H1 (cell line): ENCODE measurements at regions not wholly inside any gene's neighbourhood (a gene's known extent, or its start where the extent isn't known, plus 50 kb on each side); places are given as distances from the start of the nearest gene placed in this dataset.

Experiments used
- CTCF ChIA-PET: fragments of 300-600 bp; sonication (Branson Sonifier 250); formaldehyde crosslinking; loops from one replicate; lab custom pipeline; 2021; ENCODE audit not compliant: partially characterized antibody; lab: Charles Lee
- POLR2A ChIA-PET: fragments of 300-600 bp; sonication (Branson Sonifier 250); formaldehyde crosslinking; loops from one replicate; lab custom pipeline; 2021; ENCODE audit warnings: inconsistent platforms; ENCODE audit not compliant: partially characterized antibody; lab: Charles Lee
- DNase-seq, 2 experiments: peaks; one replicate each; pipeline versions ENCODE4 v3.0.0 to v3.0.0-alpha.2; 2010 to 2022; ENCODE audit warnings: low spot score in 2 of 2, low read depth in 1 of 2, mixed read lengths in 1 of 2
- FAIRE-seq: peaks from 2 replicates; lab custom pipeline; 2011; peaks lifted over from hg19 to GRCh38; lab: Jason Lieb, UNC
- H2AFZ ChIP-seq: 2 replicates; pipeline ENCODE4 v1.8.1; 2012; ENCODE audit warnings: low read length, inconsistent platforms
- H2AK5ac ChIP-seq: 2 replicates; pipeline ENCODE4 v1.6.1; 2013; ENCODE audit warnings: low read depth, low read length
- H2BK120ac ChIP-seq: replicated peaks from 2 replicates; pipeline ENCODE3; 2013; ENCODE audit warnings: low read depth, low read length, inconsistent platforms
- H2BK12ac ChIP-seq: 2 replicates; pipeline ENCODE4 v1.6.1; 2013; ENCODE audit warnings: low read depth, low read length
- H2BK15ac ChIP-seq: 2 replicates; pipeline ENCODE4 v1.6.1; 2013; ENCODE audit warnings: low read length
- H2BK20ac ChIP-seq: 2 replicates; pipeline ENCODE4 v1.6.1; 2013; ENCODE audit warnings: low read length
- H2BK5ac ChIP-seq: 2 replicates; pipeline ENCODE4 v1.6.1; 2013; ENCODE audit warnings: low read depth, low read length
- H3K14ac ChIP-seq: 2 replicates; pipeline ENCODE4 v1.6.1; 2013; ENCODE audit warnings: inconsistent platforms; ENCODE audit not compliant: insufficient read length
- H3K18ac ChIP-seq: 2 replicates; pipeline ENCODE4 v1.6.1; 2013; ENCODE audit warnings: low read length; ENCODE audit errors: extremely low read depth
- H3K23ac ChIP-seq: 2 replicates; pipeline ENCODE4 v1.6.1; 2013; ENCODE audit warnings: inconsistent platforms; ENCODE audit not compliant: insufficient read length
- H3K23me2 ChIP-seq: 2 replicates; pipeline ENCODE4 v1.6.1; 2013; ENCODE audit warnings: low read depth, low read length
- H3K27ac ChIP-seq: 2 replicates; pipeline ENCODE4 v1.6.1; 2011; ENCODE audit warnings: low read depth, low read length, inconsistent platforms
- H3K27me3 ChIP-seq, 4 experiments: replicated peaks in 1 of 4; 1 replicate in 1 of 4; 2 replicates in 3 of 4; pipeline versions ENCODE4 v1.6.1 to v1.8.1; 2011 to 2013; ENCODE audit warnings: low read length in 3 of 4, mild to moderate bottlenecking in 3 of 4, inconsistent platforms in 2 of 4, mixed read lengths in 2 of 4, moderate library complexity in 1 of 4; ENCODE audit not compliant: control insufficient read depth in 3 of 4, insufficient read depth in 3 of 4; ENCODE audit errors: extremely low read depth in 1 of 4
- H3K36me3 ChIP-seq, 4 experiments: 2 replicates each; pipeline versions ENCODE4 v1.6.1 to v1.8.1; 2011 to 2013; ENCODE audit warnings: mild to moderate bottlenecking in 4 of 4, low read length in 3 of 4, moderate library complexity in 2 of 4, control low read depth in 1 of 4, inconsistent platforms in 1 of 4; ENCODE audit not compliant: insufficient read depth in 4 of 4, control insufficient read depth in 2 of 4
- H3K4ac ChIP-seq: replicated peaks from 2 replicates; pipeline ENCODE3; 2013; ENCODE audit warnings: low read length, low read depth, mixed read lengths, inconsistent platforms; ENCODE audit not compliant: insufficient read length
- H3K4me1 ChIP-seq, 4 experiments: replicated peaks in 1 of 4; 1 replicate in 1 of 4; 2 replicates in 3 of 4; pipeline versions ENCODE4 v1.6.1 to v1.8.1; 2011 to 2013; ENCODE audit warnings: low read length in 3 of 4, inconsistent platforms in 2 of 4, mixed read lengths in 1 of 4; ENCODE audit not compliant: insufficient read depth in 4 of 4, control insufficient read depth in 3 of 4
- H3K4me2 ChIP-seq, 2 experiments: 2 replicates each; pipeline versions ENCODE4 v1.6.1 to v1.8.1; 2011 to 2013; ENCODE audit warnings: low read depth in 2 of 2, low read length in 2 of 2, control low read depth in 1 of 2, inconsistent platforms in 1 of 2, mild to moderate bottlenecking in 1 of 2; ENCODE audit not compliant: insufficient read depth in 1 of 2
- H3K4me3 ChIP-seq, 4 experiments: fragments of 200-600, 300-600 bp in 1 of 4; sonication (generic), shearing (Covaris generic), sonication (Bioruptor Twin) in 1 of 4; 2 replicates each; pipeline versions ENCODE4 v1.5.1 to v1.8.1; 2011 to 2016; ENCODE audit warnings: low read length in 4 of 4, low read depth in 3 of 4, control low read depth in 2 of 4, inconsistent platforms in 2 of 4, mild to moderate bottlenecking in 2 of 4, mixed read lengths in 1 of 4, moderate library complexity in 1 of 4; ENCODE audit not compliant: insufficient read depth in 2 of 4; ENCODE audit errors: extremely low read depth in 1 of 4
- H3K56ac ChIP-seq: replicated peaks from 2 replicates; pipeline ENCODE3; 2013; ENCODE audit warnings: low read depth, mild to moderate bottlenecking, mixed read lengths, low read length, inconsistent platforms; ENCODE audit not compliant: insufficient read length
- H3K79me1 ChIP-seq: 2 replicates; pipeline ENCODE4 v1.6.1; 2013; ENCODE audit warnings: low read depth, low read length, control low read depth
- H3K79me2 ChIP-seq, 2 experiments: 2 replicates each; pipeline versions ENCODE4 v1.6.1 to v1.8.1; 2012 to 2013; ENCODE audit warnings: low read length in 2 of 2, mild to moderate bottlenecking in 2 of 2, inconsistent platforms in 1 of 2; ENCODE audit not compliant: insufficient read depth in 2 of 2, control insufficient read depth in 1 of 2
- H3K9ac ChIP-seq, 4 experiments: replicated peaks in 1 of 4; 1 replicate in 1 of 4; 2 replicates in 3 of 4; pipeline versions ENCODE4 v1.6.1 to v1.8.1; 2011 to 2013; ENCODE audit warnings: low read depth in 3 of 4, low read length in 3 of 4, control low read depth in 2 of 4, mild to moderate bottlenecking in 2 of 4, moderate library complexity in 2 of 4, inconsistent platforms in 1 of 4; ENCODE audit errors: extremely low read depth in 1 of 4
- H3K9me3 ChIP-seq, 2 experiments: 2 replicates each; pipeline versions ENCODE4 v1.6.1 to v1.8.1; 2012 to 2013; ENCODE audit warnings: mild to moderate bottlenecking in 2 of 2, moderate library complexity in 2 of 2, control low read depth in 1 of 2, inconsistent platforms in 1 of 2, low read depth in 1 of 2, low read length in 1 of 2, mixed read lengths in 1 of 2; ENCODE audit not compliant: insufficient read depth in 2 of 2
- H4K20me1 ChIP-seq, 2 experiments: replicated peaks in 1 of 2; 2 replicates each; pipeline versions ENCODE3 to v1.8.1; 2011 to 2013; ENCODE audit warnings: inconsistent platforms in 2 of 2, low read length in 2 of 2, mild to moderate bottlenecking in 1 of 2; ENCODE audit not compliant: insufficient read depth in 2 of 2, control insufficient read depth in 1 of 2
- H4K5ac ChIP-seq: 2 replicates; pipeline ENCODE4 v1.6.1; 2013; ENCODE audit warnings: low read length, low read depth, mixed read lengths, inconsistent platforms; ENCODE audit not compliant: insufficient read length
- H4K8ac ChIP-seq: 2 replicates; pipeline ENCODE4 v1.8.0; 2013; ENCODE audit warnings: mild to moderate bottlenecking, moderate library complexity, low read length, inconsistent platforms; ENCODE audit not compliant: insufficient read depth; ENCODE audit errors: extremely low read depth
- H4K91ac ChIP-seq: replicated peaks from 2 replicates; pipeline ENCODE3; 2013; ENCODE audit warnings: low read length, mixed read lengths, inconsistent platforms; ENCODE audit not compliant: insufficient read length
- BCL11A ChIP-seq, 2 experiments: IDR thresholded peaks; one replicate each; pipeline ENCODE4 v1.6.1; 2011; ENCODE audit warnings: low read depth in 2 of 2, low read length in 2 of 2, mild to moderate bottlenecking in 2 of 2
- CBX5 ChIP-seq: fragments of 300-800, 300-1000 bp; sonication (generic); IDR thresholded peaks from 2 replicates; pipeline ENCODE4 v1.7.1; 2016; ENCODE audit warnings: antibody characterized with exemption, low read length, low read depth
- CBX8 ChIP-seq: fragments of 300-800, 300-1000 bp; sonication (generic); IDR thresholded peaks from 2 replicates; pipeline ENCODE4 v1.7.1; 2016; ENCODE audit warnings: low read depth, low read length, borderline replicate concordance
- EZH2 ChIP-seq: fragments of 200-600 bp; sonication (generic); IDR thresholded peaks from 2 replicates; pipeline ENCODE4 v1.7.1; 2012; ENCODE audit warnings: low read depth, mild to moderate bottlenecking, moderate library complexity, low read length, inconsistent platforms; ENCODE audit not compliant: severe bottlenecking
- POU5F1 ChIP-seq: IDR thresholded peaks from 2 replicates; pipeline ENCODE4 v1.6.1; 2011; ENCODE audit warnings: low read depth, mild to moderate bottlenecking, low read length, moderate library complexity
- RNF2 ChIP-seq: fragments of 200-900, 300-1000 bp; sonication (generic); IDR thresholded peaks from 2 replicates; pipeline ENCODE4 v1.7.1; 2016; ENCODE audit warnings: borderline replicate concordance, low read depth, mild to moderate bottlenecking, antibody characterized with exemption, low read length; ENCODE audit not compliant: poor library complexity, severe bottlenecking; ENCODE audit errors: missing control alignments
- SP1 ChIP-seq: IDR thresholded peaks from 2 replicates; pipeline ENCODE4 v1.6.1; 2011; ENCODE audit warnings: low read depth, low read length
- SP4 ChIP-seq: IDR thresholded peaks from 2 replicates; pipeline ENCODE4 v1.6.1; 2012; ENCODE audit warnings: low read length, inconsistent platforms
- TCF12 ChIP-seq: IDR thresholded peaks from 2 replicates; pipeline ENCODE4 v1.6.1; 2011; ENCODE audit warnings: low read depth, mild to moderate bottlenecking, low read length
- WGBS, 2 experiments: shearing (Covaris generic) in 1 of 2; methylation state at CpG; one replicate each; pipeline versions ENCODE4 v1.1.6 to v1.1.7; 2013 to 2015; ENCODE audit warnings: low lambda C conversion rate in 2 of 2, mixed read lengths in 2 of 2, inconsistent platforms in 1 of 2, low coverage in 1 of 2, missing lambda C conversion rate in 1 of 2; ENCODE audit not compliant: insufficient replicate concordance in 2 of 2, insufficient coverage in 1 of 2, insufficient read length in 1 of 2; ENCODE audit errors: extremely low coverage in 1 of 2, missing lambda C conversion rate in 1 of 2; 5-methylcytosine and 5-hydroxymethylcytosine counted together

GRCh38 chr14:39853441-39853840 lies 421.2 kb upstream of the FBXO33 start:
- H3K9me3 ChIP-seq = no peaks in the 10 kb centered on the region
- H3K4me2 ChIP-seq = no peak overlapping the region
- H3K36me3 ChIP-seq = no peaks in the 10 kb centered on the region
- H2BK15ac ChIP-seq = no peak overlapping the region
- no peak overlapping the region for H2BK12ac ChIP-seq
- H3K79me1 ChIP-seq = no peaks in the 10 kb centered on the region
- 89% methylated on average over 1 of the region's 1 CpG; no CpG with 5 or more reads in 1 of the 2 experiments for WGBS, 2 experiments
- H3K4me3 ChIP-seq = no peak overlapping the region
- no peaks in the 10 kb centered on the region for H3K4me1 ChIP-seq
- H2BK20ac ChIP-seq = no peak overlapping the region
- no peak overlapping the region for H4K8ac ChIP-seq
- H2AK5ac ChIP-seq = no peak overlapping the region
- no peak overlapping the region for H3K18ac ChIP-seq
- FAIRE-seq (no peak), DNase-seq (no peak)
- no peaks in the 10 kb centered on the region for H3K27me3 ChIP-seq
- no peak overlapping the region for H3K9ac ChIP-seq
- CTCF ChIA-PET = no interaction called here
- H3K56ac ChIP-seq = no peak overlapping the region
- no peaks in the 10 kb centered on the region; the same call in 1 of the 2 replicates for H3K23me2 ChIP-seq
- POLR2A ChIA-PET = no interaction called here
- H2AFZ ChIP-seq = no peak overlapping the region
- H3K27ac ChIP-seq = no peak overlapping the region
- H3K14ac ChIP-seq = no peak overlapping the region
- H4K5ac ChIP-seq = no peak overlapping the region
- no peak overlapping the region for H3K23ac ChIP-seq
- no peaks in the 10 kb centered on the region for H3K79me2 ChIP-seq
- no peaks in the 10 kb centered on the region for H4K20me1 ChIP-seq
- H2BK120ac ChIP-seq = no peak overlapping the region
- H4K91ac ChIP-seq = no peak overlapping the region
- no peak overlapping the region for H2BK5ac ChIP-seq
- H3K4ac ChIP-seq = no peak overlapping the region
- TF ChIP-seq TCF12 = no peak
- no peak for TF ChIP-seq EZH2
- TF ChIP-seq CBX5 = no peak
- no peak for TF ChIP-seq BCL11A (IDR thresholded peaks at IDR 0.05; ENCODE audit: low read depth in 2 of 2, low read length in 2 of 2)
- no peak for TF ChIP-seq SP1
- TF ChIP-seq CBX8 = no peak
- TF ChIP-seq SP4 = no peak
- no peak for TF ChIP-seq POU5F1
- TF ChIP-seq RNF2 = no peak
